ENCODE measurements at regions not wholly inside any gene's neighbourhood (a gene's known extent, or its start where the extent isn't known, plus 50 kb on each side); places are given as distances from the start of the nearest gene placed in this dataset.

GRCh38 chr20:6495907-6496306 is 271.6 kb upstream of the BMP2 start:
- Histone ChIP-seq H4K20me1 (ENCODE audit: insufficient read depth, low read length) (no peaks in the 10 kb centered on the region), H2AFZ (ENCODE audit: low read length) (no peak overlapping the region), H3K27ac (ENCODE audit: extremely low read length, insufficient read depth, low read length) (no peak overlapping the region), H3K79me2 (ENCODE audit: insufficient read depth, low read length) (no peaks in the 10 kb centered on the region), H3K9ac (ENCODE audit: insufficient read depth, low read depth, low read length) (no peak overlapping the region), H3K9me3 (ENCODE audit: low read length) (no peaks in the 10 kb centered on the region), H3K4me3 (replicated peaks in 1 of 3; ENCODE audit: insufficient read depth in 1 of 3, low read depth in 2 of 3, low read length in 3 of 3) (no peak overlapping the region), H3K36me3 (replicated peaks in 1 of 2; ENCODE audit: control insufficient read depth in 1 of 2, insufficient read depth in 2 of 2, low read length in 2 of 2) (no peaks in the 10 kb centered on the region), H3K4me1 (ENCODE audit: insufficient read depth, low read length) (peaks cover 20% of the 10 kb centered on the region), H3K4me2 (ENCODE audit: low read depth, low read length) (no peak overlapping the region), H3K27me3 (ENCODE audit: control insufficient read depth in 1 of 2, insufficient read depth in 2 of 2, low read length in 2 of 2) (no peaks in the 10 kb centered on the region)
- 6% methylated on average over 1 of the region's 1 CpG for WGBS (ENCODE audit: low lambda C conversion rate)
- intact Hi-C loops (cut with micrococcal nuclease; ENCODE audit: unreplicated experiment), result no loop called here
- ChIA-PET CTCF (ENCODE audit: low intra/inter-chr PET ratio, low total read pairs) (no interaction called here), POLR2A (no interaction called here)
- no peak for TF ChIP-seq SIX4 (CRISPR knock-in tag; IDR thresholded peaks at IDR 0.05)
- no peak for TF ChIP-seq KLF11 (CRISPR knock-in tag; IDR thresholded peaks at IDR 0.05)
- no peak for TF ChIP-seq TERF1 (CRISPR knock-in tag; IDR thresholded peaks at IDR 0.05)
- no peak for TF ChIP-seq SP1 (IDR thresholded peaks at IDR 0.05)
- TF ChIP-seq SP1 (CRISPR knock-in tag; IDR thresholded peaks at IDR 0.05), result no peak
- no peak for TF ChIP-seq RORA (CRISPR knock-in tag; IDR thresholded peaks at IDR 0.05)
- TF ChIP-seq NR2F6 (IDR thresholded peaks at IDR 0.05), result no peak
- no peak for TF ChIP-seq NR2F6 (CRISPR knock-in tag; IDR thresholded peaks at IDR 0.05)
- TF ChIP-seq REPIN1 (CRISPR knock-in tag; IDR thresholded peaks at IDR 0.05; ENCODE audit: borderline replicate concordance, low read depth), result no peak
- TF ChIP-seq SMARCC2 (IDR thresholded peaks at IDR 0.05), result no peak
- no peak for TF ChIP-seq XBP1 (CRISPR knock-in tag; IDR thresholded peaks at IDR 0.05)
- no peak for TF ChIP-seq ZFP36 (IDR thresholded peaks at IDR 0.05; ENCODE audit: borderline replicate concordance, low read depth, low read length, partially characterized antibody)
- no peak for TF ChIP-seq ZNF562 (CRISPR knock-in tag; IDR thresholded peaks at IDR 0.05; ENCODE audit: borderline replicate concordance)
- no peak for TF ChIP-seq TFE3 (CRISPR knock-in tag; IDR thresholded peaks at IDR 0.05)
- TF ChIP-seq CTCF (CRISPR knock-in tag; IDR thresholded peaks at IDR 0.05), result no peak
- no peak for TF ChIP-seq ATRX (CRISPR knock-in tag; IDR thresholded peaks at IDR 0.05; ENCODE audit: borderline replicate concordance)
- TF ChIP-seq AKNA (CRISPR knock-in tag; IDR thresholded peaks at IDR 0.05; ENCODE audit: borderline replicate concordance), result no peak
- TF ChIP-seq ZNF788 (CRISPR knock-in tag; IDR thresholded peaks at IDR 0.05; ENCODE audit: borderline replicate concordance), result no peak
- FAIRE-seq (no peak), ATAC-seq (no peak), DNase-seq (ENCODE audit: low spot score) (no peak)
- in situ Hi-C loops (cut with HindIII; ENCODE audit: extremely low pct_ligation_motif_present, low pct_unique_long_range_greater_than_20kb), result no loop called here
- BruUV-seq (replicated peaks), result no TSS peak
